GM19463 (cell line): ENCODE measurements at regions not wholly inside any gene's neighbourhood (a gene's known extent, or its start where the extent isn't known, plus 50 kb on each side); places are given as distances from the start of the nearest gene placed in this dataset.

Experiments
- ATAC-seq: cut with Tn5 transposase; IDR thresholded peaks from one replicate; pipeline ENCODE4 v1.9.1; 2021; ENCODE audit warnings: mild to moderate bottlenecking, moderate library complexity; ENCODE audit not compliant: unreplicated experiment

DNA sequence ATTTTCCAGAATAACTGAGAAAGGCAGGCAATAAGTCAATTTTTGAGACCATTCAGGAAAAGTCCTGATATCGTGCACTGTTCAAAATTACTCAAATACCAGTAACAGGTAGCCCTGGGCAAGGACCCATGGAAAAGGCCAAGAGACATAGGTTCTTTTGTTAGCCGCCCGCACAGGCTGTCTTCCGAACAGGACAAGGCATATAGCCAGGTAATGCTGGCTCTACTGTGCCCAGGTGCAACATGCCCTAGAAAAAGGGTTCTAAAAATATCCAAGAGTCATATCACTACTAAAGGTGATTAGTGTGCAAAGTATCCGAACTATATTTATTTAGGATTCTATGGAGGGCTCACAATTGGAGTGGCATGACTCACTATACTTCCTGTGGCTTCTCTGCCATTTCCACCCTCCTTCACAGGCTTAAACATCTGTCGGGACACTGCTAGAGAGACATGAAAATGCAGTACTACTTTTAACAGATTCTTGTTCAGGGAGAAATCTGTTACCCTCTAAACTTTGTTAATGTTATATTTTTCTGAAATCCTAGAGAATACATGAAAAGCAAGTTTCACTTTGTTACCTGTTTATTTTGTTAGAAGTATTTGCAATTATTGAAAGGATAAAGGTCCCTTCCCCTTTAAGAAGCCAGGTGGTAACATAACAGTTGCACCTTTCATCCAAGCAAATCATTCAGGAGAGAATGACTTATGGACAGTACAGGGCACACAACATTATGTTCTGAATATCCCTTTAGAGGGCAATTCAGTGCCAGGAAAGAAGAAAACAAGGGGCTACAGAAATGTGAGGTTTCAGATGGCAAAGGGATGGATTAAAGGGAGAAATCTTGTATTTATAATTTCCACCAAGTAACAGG lies 293.3 kb upstream of the THBS1 start:
- ATAC-seq: no peak

DNA sequence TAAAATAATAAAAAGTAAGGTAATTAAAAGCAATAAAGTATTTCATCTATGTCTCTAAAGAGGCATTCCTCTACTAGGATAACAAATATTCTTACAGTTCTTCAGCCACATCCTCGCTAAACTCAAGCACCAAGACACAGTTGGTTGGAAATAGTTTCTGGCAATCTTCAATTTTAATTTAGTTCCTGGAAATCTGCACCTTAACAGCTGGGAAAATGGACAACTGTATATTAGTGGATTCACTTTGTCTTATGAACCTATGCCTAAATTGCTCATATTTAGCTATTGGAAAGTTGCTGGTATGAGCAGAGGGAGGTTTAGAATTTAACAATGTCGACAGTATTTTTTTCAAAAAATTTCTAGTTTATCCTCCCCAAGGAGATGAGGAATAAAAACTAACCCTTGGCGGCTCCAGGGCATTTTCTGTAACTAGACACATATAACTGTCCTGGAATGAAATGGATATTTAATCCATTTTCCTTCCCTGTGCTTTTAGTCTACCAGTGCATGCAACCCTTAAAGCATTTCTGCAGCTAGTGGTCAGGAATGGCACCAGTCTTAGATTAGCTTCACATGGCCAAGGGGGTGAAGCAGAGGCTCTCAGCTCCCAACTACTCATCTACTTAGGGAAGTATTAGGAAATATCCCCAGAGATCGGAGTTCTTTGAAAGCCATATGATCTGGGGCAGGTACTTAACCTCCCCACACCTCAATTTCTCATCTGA lies 290.0 kb upstream of the THBS1 start:
- no peak for ATAC-seq

DNA sequence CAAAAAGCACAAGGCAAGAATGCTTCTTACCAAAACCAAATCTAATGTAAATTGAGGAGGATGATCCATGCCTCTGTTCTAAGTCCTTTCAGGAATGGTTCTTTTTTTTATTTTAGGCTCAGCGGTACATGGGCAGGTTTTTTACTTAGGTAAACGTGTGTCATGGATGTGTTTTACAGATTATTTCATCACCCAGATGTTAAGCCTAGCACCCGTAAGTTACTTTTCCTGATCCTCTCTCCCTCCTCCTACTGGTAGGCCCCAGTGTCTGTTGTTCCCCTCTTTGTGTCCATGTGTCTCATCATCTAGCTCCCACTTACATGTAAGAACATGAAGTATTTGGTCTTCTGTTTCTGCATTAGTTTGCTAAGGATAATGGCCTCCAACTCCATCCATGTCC lies 289.2 kb upstream of the THBS1 start:
- no peak for ATAC-seq

DNA sequence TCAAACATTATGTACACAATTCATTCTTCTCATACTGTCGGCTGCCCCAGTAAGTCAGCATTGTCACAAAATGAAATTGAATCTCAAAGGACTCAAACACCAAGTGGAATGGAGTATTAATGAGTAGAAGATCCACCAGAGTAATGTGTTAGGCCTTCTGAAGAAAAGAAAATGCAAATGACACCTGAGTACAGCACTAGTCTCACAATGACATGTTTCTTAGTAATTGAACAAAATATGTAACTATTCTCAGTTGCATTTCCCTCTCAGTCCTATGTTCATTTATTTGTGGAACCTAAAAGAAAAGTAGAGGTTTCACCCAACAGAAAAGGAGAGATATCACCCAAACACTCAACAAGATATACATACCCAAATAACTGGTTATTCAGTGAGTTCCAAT lies 283.9 kb upstream of the THBS1 start:
- ATAC-seq: no peak

DNA sequence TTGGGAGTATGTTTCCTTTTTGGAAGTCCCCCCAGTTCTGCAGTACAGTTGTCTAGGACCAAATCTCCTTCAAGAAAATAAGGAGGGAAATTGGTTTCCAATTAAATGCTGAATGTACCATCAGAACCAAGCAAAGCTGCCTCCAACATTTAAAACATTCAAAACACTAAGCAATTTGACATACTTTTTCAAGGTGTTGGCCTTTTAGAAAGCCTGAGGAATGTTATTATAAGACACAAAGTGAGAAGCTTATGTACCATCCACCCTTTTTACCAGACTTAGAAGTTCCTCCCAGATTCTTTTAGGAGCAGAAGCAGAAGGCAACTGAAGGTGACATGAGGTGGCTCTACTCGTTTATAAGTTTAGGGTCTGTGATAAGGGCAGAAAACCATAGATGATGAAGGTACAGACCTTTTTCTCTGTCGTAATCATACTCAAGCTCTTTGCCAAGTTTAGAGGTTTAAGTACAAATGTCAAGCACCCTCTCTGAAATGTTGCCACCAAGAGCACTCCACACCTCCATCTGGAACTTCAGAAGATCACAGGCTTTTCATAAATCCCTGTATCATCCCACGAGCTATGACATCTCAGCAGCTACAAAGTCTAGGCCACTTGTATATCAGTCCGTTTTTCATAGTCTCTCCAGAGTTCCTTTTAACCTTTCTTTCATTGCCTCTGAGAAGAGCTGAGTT lies 282.5 kb upstream of the THBS1 start:
- ATAC-seq: no peak

DNA sequence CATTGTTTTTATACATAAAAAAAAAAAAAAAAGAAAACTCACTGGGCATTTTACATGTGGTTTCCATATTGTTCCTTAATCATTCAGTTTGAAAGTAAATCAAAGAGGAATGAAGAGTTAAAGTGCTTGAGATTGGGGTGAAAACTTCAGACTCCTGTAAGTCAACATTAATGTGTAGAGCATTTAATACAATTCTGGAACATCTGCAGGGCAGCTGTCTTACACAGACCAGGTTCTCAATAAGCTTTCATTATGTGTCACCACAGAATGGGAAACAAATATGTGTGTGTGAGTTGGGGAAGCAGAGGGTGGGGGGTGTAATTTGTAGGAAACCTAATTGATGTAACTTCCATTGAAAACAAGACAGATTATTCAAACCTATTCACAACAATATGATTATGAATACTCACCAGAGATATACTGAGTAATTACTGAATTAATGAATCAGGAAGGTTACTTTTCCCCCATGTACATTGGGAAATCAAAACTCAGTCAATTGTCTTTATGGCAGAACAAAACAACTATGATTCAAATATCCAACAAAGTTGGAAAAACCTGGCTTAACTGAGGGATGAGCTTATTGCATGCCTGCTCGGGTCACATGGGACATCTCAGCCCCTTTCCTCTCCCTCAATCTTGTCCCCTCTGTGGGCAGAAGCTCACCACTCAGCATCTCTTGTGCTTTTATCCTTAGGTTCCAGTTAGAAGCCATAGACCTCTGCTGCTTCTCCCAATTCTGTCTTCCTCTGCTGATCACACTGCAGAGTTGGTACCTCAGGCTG lies 281.2 kb upstream of the THBS1 start:
- no peak for ATAC-seq

DNA sequence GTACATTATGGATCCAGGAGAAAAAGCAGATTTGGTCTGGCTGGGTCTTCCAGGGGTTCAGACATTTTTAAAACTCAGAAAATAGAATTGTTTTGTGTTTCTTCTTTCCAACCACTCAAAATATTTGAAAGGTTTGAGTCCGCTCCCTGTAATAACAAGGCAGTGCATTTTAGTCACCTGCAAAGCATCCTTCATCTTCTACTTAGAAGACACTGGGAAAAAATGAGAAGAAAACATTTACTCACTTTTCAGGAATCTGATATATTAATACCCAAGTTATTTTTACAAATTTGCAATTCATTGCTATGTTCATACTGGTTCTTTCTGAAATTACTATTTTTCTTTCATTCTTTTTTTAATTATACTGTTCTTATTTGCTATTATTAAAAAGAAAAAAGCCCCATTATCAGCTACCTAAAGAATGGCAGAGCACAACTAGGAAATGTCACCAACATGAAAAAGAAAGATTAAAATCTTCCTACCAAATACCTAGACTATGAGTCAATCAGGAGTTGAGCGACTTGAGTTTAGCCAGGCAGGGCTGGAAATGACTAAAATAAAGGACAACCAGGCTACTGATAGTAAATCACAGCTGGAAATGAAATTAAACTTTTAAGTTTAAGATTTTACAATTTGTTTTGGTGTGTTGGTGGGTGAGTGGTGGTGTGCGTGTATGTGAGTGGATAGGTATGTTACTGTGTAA lies 280.3 kb upstream of the THBS1 start:
- ATAC-seq: no peak

DNA sequence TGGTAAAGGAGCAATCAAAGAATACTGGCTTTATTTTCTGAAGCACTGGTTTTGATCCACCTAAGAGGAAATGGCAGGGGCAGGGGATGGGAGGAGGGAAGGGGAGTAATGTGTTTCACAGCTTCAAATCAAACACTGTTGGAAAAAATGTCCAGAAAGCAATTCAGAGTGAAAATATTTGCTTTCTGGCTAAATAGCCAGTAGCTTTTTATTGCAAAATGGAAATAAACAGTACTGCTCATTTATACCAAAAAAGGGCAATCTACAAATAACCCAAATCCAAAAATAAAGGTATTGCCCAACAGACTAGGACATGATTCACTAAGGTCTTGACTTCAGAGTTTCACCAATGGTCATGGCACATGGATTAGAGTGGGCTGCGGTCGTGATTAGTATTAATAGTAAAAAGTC lies 279.3 kb upstream of the THBS1 start:
- no peak for ATAC-seq

DNA sequence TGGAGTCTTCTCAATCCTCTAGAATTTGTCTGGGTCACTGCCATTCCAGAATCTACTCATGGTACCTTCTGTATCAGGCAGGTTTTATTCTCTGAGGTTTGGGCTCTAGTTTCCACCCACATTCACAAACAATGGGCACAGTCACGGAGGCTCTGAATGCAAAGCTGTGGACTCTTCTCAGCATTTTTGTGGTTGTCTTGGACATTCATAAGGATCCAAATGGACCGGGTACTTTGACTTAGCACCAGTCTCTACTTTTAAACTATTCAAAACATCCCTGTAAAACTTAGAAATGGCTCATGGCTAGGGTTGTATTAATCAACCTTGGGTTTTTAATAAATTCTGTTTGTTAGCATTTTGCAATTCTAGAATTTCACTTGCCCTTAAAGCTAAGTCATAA lies 277.9 kb upstream of the THBS1 start:
- no peak for ATAC-seq

DNA sequence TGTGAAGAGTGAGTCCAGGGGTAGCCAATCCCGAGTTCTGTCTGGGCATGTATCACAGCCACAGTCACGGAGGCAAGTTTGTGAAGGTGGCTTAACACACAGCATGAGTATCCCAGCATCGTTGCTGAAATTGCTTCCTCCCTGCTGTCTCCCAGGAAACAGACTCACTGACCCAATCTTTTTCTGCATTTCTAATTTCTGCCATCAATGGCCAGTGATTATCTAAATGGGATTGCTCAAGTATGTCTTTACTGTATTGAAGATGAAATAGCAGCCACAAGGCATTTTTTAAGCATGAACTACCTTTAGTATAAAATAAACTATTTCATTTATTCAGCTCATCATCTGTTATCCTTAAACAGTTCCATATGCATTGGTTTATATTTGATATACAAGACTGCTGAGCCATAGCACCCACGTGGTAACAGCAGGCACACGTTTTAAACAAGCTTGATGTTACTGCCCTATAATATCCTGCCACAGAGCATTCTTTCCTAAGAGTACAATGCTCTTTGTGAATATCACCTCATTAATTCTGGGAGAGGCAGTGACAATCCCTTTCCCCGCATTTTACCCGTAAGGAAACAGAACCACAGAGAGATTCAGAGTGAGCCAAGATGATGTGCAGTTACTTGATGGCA lies 276.6 kb upstream of the THBS1 start:
- ATAC-seq: no peak

DNA sequence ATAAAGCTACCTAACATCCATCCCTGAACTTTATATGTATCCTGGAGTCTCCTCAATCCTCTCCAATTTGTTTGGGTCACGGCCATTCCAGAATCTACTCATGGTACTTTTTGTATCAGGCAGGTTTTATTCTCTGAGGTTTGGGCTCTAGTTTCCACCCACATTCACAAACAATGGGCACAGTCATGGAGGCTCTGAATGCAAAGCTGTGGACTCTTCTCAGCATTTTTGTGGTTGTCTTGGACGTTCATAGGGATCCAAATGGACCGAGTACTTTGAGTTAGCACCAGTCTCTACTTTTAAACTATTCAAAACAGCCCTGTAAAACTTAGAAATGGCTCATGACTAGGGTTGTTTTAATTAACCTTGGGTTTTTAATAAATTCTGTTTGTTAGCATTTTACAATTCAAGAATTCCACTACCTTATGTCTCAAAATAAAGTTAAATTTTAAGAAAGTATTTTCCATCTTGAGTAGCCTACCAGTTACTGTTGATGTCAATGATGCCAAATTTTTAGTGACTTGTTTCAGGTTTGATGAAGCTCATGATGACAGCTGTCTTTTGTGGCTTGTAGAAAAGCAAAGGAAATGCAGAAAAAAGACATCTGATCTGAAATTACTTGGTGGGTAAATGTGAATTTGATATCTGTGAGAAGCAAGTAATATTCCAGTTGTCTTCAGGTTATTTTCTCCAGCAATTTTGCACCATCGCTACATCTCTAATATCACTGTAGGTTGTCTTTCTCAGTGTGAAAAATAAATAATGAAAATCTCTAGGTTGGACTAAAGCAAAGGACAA lies 275.7 kb upstream of the THBS1 start:
- ATAC-seq: no peak

- no peak for ATAC-seq
These were observed 270.2 kb upstream of the THBS1 start for GRCh38 chr15:39310633-39311032.

DNA sequence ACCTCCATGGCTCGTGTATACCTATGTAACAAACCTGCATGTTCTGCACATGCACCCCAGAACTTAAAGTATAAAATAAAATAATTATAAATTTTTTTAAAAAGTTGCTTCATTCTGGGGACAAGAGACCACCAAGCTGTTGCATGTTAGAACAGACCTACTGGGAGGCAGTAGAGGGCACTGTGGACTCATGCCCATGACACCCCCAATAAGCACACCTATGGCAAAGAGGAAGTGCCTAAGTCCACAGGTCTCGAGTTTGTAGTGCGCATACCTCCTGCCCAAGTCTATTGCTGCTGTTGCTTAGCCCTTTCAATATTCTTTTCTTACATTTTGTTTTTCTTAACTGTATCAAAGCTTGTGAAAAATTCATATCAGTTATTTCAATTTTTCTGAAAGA lies 267.9 kb upstream of the THBS1 start:
- peak; percentile 94 for ATAC-seq

DNA sequence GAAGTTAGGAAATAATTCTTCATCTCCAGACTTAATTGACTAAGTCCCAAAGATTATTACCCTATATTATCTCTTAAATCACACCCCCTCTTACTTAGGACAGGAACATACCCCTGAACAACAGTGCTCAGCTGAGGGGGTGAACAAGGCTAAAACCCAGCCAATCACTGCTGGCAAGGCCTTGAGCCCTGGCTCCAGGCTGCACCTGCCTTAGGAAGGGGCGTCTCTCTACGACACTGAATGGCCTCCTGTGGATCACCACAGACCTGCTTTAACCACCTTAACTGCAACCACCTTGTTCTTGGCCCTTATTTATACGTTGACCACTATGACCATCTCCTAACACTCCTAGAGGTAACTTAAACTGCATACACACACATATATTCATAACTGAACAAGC lies 267.4 kb upstream of the THBS1 start:
- ATAC-seq: no peak

GRCh38 chr15:39313881-39314280 lies 267.0 kb upstream of the THBS1 start:
- ATAC-seq: no peak

- ATAC-seq: no peak
These were observed 265.6 kb upstream of the THBS1 start for GRCh38 chr15:39315206-39315850.

GRCh38 chr15:39317225-39317624 lies 263.7 kb upstream of the THBS1 start:
- no peak for ATAC-seq

- ATAC-seq: no peak
These were observed 262.6 kb upstream of the THBS1 start for GRCh38 chr15:39318231-39318630.

DNA sequence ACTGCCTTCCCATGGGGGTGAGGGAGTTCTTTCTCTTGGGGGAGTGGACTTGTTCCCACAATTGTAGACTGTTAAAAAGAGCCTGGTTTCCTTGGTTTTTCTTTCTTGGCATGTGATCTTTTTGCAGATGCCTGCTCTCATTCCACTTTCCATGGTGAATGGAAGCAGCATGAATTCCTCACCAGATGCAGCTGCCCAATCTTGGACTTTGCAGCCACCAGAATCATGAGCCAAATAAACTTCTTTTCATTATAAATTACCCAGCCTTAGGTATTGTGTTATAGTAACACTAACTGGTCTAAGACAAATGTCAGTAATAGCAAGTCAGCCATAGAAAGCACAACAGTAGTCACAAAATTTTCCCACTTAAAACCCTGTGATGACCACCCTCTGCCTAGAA lies 260.5 kb upstream of the THBS1 start:
- no peak for ATAC-seq
